GM20431 (cell line): ENCODE measurements at regions not wholly inside any gene's neighbourhood (a gene's known extent, or its start where the extent isn't known, plus 50 kb on each side); places are given as distances from the start of the nearest gene placed in this dataset.

Source experiments
- in situ Hi-C: fragments of 300-500 bp; cut with MseI, MboI; formaldehyde crosslinking; loops from one replicate; pipeline ENCODE4 v1.15.0; 2020; ENCODE audit warnings: low sequenced_read_pairs; ENCODE audit not compliant: unreplicated experiment

DNA sequence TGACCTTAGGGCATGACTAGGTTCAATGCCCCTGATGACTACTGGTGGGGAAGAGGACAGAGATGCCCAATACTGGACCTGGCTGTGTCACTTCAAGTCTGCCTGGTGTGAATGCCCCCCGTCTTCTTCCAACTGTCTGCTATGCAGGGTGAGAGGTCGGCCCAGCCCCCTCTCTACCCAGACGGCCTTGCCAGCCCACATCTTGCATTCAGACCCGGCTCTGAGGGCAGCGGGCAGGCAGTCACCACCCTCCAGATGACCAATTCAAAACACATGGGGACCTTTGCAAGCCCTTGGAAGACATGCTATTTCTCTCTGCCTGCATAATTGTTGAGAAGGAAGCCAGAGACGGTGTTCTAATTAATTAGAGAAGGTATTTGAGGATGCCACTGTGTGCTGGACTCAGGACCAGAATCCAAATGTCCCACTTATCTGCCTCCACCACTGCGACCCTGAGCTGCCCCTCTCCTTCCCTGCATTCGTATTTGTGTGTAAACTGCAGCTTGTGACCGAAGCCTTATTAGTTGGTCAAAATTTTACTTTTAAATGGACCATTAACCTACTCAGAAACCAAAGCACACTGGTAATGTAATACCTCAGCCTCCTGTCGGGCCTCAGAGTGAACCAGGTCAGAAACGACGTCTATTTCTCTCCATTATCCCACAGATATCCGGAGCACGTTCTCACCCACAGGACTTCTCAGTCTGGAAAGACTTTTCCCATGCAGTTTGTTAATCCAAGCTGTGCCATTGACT is 407.0 kb downstream of the ZNF536 start:
- in situ Hi-C loops = no loop called here

DNA sequence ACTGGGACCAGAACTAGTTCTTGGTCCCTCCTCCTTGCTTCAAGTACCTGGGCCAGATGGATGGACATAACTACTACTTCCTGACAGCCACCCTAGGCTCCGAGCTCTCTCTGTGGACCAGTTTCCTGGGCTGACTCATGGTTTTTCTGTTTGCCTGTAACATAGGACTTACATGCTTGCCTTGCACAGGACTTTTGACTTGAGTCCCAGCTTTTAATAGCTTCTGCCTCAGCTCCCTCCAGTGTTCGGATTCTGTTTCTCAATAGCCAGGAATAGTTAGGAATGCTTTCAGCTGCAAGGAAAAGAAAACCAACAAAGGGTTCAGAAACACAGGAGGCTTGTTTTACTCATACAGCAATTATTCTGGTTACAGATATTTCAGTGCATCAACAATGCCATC is 405.9 kb downstream of the ZNF536 start:
- in situ Hi-C loops = no loop called here

DNA sequence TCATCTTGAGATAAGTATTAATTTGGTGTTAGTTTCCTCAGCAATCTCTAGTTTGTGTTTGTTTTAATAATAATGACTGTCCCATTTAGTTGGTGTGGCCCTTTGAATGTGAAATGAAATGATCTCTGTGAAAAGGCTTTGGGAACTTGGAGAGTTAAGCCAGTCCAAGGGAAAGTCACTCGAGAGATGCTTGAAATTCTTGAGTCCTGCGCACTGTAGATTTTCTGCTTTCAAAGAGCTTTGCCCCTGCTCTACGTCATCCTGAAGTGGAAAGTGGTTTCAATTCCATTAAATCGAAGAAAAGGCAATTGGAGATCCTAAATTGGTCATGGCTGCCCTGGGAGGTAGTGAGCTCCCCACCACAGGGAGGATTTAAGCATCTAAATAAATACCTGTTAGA is 403.8 kb downstream of the ZNF536 start:
- in situ Hi-C loops = no loop called here

DNA sequence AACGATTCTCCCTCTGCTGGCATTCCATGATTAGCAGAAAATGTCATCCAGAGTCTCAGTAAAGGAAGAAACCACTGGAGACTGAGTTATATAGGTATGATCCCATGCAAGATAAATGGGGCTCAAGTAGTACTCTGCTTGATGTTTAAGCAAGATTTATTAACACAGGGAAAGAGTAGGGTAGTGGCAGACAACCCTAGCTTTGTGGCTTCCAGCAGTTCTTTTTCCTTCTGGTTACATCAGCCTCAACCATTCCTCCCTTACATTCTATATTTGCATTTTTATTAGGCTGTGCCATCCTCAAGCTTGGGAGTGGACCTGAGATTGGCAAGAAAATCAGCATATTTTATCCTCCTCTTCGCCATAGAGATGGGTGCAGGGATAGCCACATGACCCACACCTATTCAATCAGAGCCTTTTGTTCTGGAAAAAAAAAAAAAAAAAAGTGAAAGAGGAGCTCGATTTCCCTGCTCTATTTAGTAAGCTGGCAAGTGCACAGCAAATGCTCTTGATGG is 402.1 kb downstream of the ZNF536 start:
- in situ Hi-C loops = no loop called here

DNA sequence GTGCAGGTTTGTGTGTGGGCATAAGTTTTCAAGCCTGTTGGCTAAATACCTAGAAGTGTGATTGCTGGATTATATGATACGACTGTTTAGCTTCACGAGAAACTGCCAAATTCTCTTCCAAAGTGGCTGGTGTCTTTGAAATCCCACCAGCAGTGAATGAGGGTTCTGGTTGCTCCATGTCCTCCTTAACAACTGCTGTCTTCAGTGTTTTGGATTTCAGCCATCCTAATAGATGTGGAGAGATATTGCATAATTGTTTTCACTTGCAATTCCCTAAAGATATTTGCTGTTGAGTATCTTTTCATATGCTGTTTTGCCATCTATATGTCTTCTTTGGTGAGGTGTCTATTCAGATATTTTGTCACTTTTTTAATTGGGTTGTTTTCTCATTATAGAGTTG is 390.5 kb downstream of the ZNF536 start:
- in situ Hi-C loops = no loop called here

DNA sequence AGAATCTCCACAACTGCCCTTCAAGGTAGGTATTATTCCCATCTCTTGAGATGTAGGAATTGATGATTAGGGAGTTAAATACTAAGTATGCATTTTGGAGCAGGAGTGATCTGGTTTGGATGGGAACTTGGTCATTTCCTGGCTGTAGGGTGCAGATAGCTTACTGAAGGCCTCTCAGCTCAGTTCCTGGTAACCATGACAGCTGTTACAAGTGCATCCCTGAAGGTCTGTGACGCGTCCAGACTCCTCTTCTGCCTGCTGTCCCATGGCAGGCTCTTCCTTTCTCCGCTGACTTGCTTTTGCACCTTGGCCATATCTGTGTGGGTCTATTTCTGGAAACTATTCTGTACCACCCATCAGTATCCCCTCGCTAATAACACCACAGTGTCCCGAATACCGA is 387.8 kb downstream of the ZNF536 start:
- in situ Hi-C loops = no loop called here

DNA sequence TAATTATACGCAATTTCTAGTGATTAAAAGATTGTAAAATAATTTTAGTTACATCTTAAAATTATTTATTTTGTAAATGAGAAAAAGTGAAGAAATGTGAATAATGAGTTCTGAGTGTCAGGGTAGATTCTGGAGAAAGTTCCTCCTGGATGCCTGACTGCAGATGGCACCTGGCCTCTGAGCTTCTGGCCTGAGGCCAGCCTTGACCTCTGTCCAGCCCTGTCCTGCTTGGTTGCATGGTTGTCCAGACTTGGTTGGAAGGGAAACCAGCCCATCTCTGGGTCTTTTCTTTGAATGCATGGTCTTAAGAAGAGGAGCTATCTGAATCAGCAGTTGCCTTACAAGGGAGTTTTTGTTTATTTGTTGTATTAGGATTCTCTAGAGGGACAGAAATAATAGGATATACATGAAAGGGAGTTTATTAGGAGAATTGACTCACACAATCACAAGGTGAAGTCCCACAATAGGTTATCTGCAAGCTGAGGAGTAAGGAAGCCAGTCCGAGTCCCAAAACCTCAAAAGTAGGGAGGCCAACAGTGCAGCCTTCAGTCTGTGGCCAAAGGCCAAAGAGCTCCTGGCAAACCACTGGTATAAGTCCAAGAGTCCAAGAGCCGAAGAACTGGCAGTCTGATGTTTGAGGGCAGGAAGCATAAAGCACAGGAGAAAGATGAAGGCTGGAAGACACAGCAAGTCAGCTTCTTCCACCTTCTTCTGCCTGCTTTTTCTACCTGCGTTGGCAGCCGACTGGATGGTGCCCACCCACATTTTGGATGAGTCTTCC is 385.8 kb downstream of the ZNF536 start:
- in situ Hi-C loops = no loop called here

DNA sequence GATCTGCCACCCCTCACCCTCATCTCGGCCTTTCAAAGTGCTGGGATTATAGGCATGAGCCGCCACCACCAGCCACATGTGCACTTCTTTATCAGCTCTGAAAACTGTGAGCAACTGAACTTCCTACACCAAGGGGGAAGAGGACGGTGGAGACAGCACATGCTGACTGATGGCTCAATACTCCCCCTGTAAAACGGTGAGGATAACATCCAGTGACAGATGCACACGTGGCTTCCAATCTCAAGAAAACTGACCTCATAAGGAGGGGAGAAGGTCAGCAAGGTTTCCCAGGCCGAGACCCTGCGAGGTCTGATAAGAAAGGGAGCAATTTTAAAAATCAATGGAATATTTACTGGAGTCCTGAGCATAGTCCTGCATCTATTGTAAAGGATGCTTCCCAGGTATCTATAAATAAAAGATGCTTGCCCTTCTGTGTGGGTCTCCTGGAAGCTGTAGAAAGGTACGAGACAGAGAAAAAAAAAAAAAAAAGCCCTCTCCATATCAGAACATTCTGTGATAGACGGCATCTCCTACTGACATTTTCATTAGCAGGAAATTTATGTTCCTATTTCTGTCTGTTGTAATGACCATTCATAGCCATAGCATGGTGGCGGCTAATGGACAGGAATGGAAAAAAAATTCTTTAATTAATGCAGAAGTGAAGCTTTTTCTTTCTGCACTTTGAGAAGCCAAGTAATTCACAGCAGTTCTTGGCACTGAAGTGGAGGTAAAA is 385.1 kb downstream of the ZNF536 start:
- in situ Hi-C loops = no loop called here

DNA sequence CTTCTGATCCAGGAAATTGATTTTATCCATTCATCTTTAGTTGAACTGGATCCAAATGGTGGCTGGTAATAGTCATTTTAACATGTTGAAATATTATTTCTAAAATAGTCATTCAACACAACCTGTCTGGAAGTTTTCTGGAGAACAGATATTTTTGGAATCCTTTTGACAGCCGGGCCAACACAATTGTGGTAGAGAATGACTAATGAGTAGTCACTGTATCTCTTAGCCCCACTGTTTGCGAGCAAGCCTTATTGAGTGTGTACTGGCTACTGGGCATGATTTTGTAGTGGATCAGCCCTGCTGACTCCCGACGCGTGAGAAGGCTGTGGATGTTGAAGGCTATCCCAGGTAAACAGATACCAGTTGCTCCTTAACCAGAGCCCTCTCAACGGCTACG is 383.4 kb downstream of the ZNF536 start:
- in situ Hi-C loops = no loop called here

DNA sequence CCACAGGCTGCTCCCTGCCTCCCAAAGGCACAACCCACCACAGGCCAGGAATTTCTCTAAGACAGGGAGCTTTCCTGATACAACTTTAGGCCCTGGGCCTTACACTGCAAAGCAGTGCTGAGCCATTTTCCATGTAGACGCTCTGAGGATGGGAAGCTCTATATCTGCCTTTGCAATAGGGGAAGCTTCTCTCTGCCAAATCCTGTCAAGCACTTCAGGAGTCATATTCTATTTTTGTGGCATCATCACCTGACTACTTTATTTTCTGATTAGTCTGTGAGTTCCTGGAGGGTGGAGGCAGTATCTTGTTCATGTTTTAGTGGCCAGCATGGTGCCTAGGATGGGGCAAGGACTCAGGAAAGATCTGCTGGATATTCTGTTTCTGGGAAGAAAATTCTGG is 382.0 kb downstream of the ZNF536 start:
- in situ Hi-C loops = no loop called here

DNA sequence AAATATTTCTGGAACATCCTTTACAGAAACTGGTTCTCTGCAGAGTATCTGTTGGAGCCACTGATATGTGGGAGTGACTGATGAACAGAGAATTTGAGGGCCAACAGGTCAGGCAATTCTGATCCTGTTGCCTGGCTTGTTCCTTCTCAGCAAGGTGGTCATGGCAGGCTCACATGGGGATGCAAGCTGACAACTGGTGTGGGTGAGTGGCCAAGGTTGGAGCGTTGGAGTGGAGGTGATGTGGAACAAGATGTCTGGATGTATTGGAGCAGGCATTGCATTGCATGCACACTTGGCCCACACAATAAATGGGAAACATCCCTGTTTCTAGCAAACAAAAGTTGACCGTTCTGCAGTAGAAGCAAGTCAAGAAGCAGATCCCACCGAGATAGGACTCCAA is 380.7 kb downstream of the ZNF536 start:
- in situ Hi-C loops = no loop called here

DNA sequence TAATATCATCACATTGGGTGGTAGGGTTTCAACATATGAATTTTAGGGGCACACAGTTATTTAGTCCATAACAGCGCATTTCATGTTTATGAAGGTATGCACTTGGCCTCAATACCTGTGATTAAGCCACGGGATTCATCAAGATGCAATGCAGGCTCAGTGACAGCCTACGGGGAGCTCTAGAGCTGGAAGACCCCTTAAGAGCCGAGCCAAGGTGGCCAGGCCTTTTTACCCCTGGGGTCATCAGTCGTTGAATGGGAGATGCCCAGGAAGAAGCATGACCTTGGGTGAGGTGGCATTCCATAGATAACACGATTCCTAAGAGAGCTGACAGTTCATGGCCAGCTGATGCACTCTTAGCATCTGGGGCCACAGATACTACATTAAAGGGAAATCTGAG is 380.0 kb downstream of the ZNF536 start:
- in situ Hi-C loops = no loop called here

DNA sequence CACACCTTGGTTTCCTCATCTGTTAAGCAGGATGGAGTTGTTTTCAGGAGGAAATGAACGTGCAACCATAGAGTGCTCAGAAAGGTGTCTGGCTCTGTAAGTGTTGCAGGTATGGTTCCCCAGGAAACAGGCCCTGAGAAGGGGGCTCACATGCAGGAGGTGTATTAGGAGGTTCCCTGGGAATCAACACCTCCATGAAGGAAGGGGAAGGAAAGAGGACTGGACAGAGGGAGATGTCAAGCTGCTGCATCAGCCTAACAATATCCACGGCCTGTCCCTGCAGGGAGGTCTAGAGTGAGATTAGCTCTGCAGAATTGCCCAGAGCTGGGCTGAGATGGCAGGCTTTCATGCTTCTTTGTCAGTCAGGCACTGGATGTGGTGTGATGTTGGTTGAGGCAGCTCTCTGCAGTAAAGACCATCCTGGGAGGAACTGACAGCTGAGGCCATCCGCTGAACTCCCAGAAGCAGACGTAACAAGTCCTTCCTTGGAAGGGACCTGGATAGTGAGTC is 373.3 kb downstream of the ZNF536 start:
- in situ Hi-C loops = no loop called here

DNA sequence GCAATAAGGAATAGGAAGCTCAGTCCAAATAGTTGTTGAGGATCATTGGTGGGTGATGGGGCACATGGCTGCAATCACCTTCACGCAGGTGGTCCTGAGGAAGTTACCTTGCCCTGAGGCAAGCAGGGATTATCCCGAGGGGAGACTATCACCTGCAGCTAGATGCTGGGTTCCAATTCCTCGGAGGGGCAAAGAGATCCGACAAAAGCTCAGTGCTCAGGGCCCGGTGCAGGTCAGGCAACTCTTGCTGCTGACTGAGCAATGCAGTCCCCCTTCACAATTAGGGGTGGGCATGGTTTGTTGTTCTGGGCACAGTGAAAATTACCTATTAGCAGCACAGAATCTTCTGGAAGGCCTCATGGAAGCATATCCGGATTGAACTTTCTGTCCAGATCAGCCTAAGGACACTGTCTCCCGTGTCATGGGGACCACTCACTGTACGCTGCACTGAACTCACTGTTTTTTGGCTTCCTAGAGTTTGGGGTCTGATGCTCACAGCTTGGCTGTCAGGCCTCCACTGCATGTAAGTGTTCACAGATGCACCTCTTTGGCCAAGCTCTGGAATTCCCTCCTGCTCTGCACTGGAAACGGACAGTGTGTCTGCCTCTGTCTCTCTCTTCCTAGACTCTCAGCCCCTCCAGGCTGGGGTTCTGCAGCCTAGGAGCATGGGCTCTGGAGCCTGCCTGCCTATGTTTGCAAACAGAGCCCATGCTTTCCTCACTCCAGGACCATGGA is 372.7 kb downstream of the ZNF536 start:
- in situ Hi-C loops = no loop called here

DNA sequence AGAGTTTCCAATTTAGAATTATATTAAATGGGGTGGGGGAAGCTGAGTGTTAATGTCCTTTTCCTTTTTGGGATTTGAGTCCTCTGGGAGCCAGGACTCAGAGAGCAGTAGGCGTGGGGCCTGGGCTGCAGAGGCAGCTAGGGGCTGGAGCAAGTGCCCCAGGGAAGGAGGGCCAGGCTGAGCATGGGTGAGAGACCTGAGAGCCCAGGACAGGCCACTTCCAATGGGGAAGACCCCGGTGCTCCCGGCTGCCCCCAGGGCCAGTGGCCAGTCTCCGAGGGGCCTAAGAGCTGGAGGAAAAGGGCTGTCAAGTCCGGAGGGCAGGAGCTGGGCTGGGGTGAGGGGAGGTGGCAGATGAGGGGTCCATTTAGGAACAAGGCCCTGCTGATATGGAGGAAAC is 371.5 kb downstream of the ZNF536 start:
- in situ Hi-C loops = no loop called here

DNA sequence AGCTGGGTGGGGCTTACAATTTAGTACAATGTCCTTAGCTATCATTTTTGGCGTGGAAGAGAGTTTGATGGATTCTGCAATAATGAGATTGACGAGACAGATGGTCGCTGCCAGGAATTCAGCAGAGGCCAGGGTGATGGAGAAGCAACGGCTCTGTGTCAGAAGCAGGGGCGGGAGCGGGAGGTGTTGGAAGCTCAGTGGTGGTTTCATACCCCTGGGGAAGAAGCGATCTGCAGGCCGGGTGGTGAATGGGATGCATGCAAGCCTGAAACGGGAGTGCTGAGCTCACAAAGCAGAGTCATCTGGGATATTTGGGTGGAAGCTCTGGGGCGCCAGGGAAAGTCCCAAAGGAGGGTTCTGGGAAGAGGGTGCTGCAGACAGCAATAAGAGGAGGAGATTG is 370.8 kb downstream of the ZNF536 start:
- in situ Hi-C loops = no loop called here

DNA sequence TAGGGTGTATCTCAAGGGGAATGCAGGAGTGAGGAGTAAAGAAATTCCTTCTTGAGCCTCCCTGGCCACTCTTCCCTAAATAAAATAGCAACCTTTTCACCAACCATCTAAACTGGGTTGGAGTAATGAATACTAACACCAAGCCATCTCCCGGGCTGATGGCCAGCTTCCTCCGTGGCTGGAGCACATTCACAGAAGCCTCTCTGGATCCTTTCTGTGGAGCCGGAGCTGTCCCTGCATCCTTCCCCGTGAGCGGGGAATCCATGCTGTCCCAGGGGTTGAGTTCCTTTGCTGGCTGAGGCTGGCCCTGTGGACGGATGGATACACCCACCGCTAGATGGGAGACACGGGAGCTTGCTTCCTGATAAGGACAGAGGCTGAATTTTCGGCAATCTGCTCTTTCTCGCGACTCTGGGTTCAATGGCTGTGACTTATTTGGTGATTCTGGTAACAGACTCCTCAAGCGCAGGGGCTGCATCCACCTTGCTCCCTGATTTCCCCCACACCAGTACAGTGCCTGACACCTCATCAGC is 370.3 kb downstream of the ZNF536 start:
- in situ Hi-C loops = no loop called here

DNA sequence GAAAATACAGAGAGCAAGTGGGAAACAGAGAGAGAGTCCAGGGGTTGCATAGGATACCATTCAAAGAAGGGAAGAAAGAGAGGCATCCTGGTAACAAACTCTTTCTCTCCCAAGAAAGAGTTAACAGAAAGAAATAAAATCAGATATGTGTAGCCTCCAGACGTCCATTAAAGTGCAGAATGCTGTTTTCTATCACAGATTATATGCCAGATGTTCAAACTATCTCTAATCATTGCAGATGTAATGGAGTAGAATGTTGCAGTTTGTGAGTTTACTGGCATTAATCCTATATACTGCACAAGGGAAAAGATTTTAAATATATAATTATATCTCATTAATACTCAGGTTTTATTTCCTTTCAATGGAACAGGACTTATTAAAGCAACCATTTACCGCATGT is 369.4 kb downstream of the ZNF536 start:
- in situ Hi-C loops = no loop called here

DNA sequence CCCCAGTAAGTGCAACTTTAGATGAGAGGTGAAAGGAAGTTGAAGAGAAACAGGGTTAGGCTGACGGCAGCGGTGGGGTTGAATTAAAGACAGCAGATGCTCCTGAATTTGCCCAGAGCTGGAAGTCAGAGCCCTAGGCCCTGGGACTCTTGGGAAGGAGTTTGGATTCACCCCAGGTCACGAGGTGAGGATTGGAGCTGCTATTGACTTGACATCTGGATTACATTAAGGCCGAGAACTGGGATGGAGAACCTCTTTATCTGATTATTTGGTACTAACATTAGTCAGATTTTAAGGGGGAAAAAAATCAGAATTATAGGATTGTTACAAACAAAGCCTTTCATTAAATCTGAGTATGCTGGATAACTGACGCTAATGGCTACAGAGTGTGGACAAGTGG is 367.2 kb downstream of the ZNF536 start:
- in situ Hi-C loops = no loop called here

DNA sequence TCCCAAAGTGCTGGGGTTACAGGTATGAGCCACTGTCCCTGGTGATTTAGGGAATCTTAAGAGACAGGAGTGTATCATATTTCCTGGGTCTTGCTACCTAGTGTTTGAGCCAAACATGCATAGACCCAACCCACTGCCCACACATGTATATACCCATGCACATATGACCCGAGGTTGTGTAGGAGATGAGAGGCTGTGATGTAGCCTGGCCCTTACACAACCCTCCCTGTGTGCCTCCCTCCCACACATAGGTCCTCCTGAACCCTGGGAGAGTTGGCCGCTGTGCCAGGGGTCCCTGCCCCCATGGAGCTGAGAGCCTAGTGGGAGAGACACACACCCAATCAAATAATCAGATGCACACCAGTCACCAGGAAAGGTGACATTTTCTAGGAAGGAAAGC is 365.9 kb downstream of the ZNF536 start:
- in situ Hi-C loops = no loop called here
